Stimulated activated CD4-positive, alpha-beta T cell treated with anti-CD3 and anti-CD28 coated beads, Interleukin-2, amount 100 ng/mL, for 4 hours (primary cell): ENCODE measurements at regions not wholly inside any gene's neighbourhood (a gene's known extent, or its start where the extent isn't known, plus 50 kb on each side); places are given as distances from the start of the nearest gene placed in this dataset.
"Not testable (repeated sequence)": the region's sequence is repeated elsewhere in the genome, so short reads cannot be mapped to it uniquely, and the experiment has no call there.

Experiments used
- DNase-seq: peaks from one replicate; pipeline ENCODE4 v3.0.0-alpha.2; 2020; ENCODE audit warnings: low read depth

DNA sequence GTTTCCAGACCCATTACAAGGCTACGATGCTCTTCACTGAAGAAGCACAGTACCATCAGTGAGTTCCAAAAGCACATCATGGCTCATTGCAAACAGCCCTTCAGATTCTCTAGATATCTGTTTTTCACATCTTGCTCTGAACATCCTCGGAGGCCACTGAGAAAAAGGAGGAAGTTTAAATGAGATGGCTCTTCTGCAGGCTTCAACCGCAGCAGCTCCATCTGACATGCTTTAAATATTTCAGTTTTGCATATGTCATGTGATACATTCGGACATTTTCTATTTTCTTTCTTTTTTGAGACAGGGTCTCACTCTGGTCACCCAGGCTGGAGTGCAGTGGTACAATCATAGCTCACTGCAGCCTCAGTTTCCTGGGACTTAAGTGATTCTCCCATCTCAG is 396.8 kb downstream of the NPIPA8 start:
- DNase-seq = no peak

DNA sequence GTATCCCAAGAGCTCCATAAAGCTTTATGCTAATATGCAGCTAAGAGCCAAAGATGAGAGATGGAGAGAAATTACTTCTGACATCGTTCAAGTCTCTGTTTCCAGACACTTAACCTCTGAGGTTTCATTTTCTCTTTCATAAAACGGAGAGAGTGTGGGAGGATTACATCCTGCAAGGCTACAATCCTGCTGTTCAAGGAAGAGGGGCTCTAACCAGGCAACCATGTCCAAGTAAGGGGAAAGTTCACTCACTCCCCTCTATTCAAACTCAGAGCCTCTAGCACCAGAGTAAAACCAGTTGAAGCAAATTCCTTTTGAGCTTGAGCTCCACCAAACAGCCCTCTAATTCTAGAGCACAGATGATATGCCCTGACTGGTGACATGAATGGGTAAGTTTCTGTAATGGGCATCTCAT is 397.4 kb downstream of the NPIPA8 start:
- DNase-seq = no peak

DNA sequence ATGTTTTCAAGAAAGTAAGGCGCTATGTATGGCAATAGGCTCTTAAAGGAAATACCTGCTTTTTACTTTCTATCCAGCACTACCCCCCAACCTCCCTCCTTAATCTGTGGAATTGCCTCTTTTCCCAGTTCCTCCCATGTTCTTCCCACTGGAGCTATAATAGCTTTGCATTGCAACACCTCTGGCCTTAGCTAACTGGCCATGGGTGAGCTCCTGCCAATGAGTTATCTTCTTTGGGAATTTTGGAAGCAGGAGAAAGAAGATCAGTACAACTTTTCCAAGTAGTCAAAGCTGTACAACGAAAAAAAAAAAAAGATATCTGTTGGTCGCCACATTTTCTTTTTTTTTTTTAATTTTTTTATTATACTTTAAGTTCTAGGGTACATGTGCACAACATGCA is 398.0 kb downstream of the NPIPA8 start:
- DNase-seq = no peak

GRCh38 chr16:17936766-17937402 is 399.7 kb downstream of the NPIPA8 start:
- DNase-seq = no peak

GRCh38 chr16:17930280-17930679 is 406.3 kb downstream of the NPIPA8 start:
- DNase-seq = no peak

DNA sequence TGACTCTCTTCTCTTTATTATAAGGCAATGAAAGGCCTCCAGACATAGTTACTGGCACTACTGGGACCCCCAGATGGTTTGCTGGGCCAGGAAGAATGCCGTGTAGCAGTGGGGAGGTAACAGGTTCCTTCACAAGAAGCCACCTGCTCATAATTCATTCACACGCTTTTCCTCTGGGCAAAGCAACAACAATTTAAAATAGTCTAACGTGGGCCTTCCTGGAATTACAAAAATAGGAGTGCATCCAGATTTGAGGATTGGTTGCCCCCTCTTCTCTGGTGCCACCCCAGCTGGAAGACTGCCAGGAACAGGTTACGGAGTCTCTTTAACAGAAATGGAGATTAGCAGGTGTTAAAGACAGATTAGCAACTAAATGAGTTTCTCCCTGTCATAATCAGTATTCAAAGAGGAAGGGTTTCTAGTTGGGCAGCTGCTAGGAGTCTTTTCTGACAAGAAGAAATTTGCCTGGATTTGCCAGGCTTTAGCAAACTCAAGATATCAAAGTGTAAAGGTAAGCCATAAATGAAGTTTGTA is 409.6 kb downstream of the NPIPA8 start:
- DNase-seq = no peak

- DNase-seq = no peak
These were observed 410.1 kb downstream of the NPIPA8 start for GRCh38 chr16:17926461-17926860.

DNA sequence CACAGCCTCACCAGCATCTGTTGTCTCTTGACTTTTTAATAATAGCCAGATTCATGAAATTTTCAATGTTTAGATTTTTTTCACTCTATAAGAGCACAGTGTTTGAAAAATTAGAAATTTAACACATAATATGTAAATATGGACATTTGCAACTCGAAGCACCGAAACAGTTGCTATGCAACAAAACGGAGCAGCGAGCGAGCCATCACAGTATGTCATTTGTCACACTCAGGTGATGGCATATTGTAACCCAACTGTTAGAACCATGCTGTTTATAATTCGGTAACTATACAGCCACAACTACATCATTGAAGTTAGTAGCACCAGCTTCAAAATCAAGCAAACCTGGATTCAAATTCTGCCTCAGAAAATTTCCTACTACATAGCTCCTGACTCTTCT is 410.8 kb downstream of the NPIPA8 start:
- no peak for DNase-seq

GRCh38 chr16:17921357-17921978 is 415.1 kb downstream of the NPIPA8 start:
- DNase-seq = peak; percentile 10

GRCh38 chr16:17917316-17918019 is 419.1 kb downstream of the NPIPA8 start:
- DNase-seq = no peak

DNA sequence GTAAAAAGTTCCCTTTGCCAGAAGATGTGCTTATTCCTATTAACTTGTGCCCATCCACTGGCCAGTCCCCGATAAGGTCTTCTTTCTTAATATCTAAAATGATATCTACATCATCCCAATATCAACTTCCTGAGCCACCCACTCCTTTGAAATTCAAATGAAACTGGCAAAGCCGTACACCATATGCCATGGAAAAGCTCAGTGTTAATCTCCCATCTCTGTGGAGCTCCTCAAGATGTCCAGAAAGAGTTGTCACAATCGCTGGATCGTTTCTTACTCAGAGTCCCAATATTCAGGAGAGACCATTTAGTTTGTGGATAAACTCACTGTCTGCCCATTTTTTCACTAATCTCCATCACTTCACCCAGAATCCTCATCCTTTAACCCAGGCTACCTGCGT is 420.7 kb downstream of the NPIPA8 start:
- DNase-seq = no peak

- no peak for DNase-seq
These were observed 422.4 kb downstream of the NPIPA8 start for GRCh38 chr16:17914168-17914567.

DNA sequence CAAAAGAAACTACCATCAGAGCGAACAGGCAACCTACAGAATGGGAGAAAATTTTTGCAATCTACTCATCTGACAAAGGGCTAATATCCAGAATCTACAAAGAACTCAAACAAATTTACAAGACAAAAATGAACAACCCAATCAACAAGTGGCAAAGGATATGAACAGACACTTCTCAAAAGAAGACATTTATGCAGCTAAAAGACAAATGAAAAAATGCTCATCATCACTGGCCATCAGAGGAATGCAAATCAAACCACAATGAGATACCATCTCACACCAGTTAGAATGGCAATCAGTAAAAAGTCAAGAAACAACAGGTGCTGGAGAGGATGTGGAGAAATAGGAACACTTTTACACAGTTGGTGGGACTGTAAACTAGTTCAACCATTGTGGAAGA is 425.0 kb downstream of the NPIPA8 start:
- DNase-seq = not testable (repeated sequence)

DNA sequence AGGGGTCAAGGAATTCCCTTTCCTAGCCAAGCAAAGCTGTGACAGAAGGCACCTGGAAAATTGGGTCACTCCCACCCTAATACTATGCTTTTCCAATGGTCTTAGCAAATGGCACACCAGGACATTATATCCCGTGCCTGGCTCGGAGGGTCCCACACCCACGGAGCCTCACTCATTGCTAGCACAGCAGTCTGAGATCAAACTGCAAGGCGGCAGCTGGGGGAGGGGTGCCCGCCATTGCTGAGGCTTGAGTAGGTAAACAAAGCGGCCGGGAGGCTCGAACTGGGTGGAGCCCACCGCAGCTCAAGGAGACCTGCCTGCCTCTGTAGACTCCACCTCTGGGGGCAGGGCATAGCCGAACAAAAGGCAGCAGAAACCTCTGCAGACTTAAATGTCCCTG is 429.9 kb downstream of the NPIPA8 start:
- not testable (repeated sequence) for DNase-seq

DNA sequence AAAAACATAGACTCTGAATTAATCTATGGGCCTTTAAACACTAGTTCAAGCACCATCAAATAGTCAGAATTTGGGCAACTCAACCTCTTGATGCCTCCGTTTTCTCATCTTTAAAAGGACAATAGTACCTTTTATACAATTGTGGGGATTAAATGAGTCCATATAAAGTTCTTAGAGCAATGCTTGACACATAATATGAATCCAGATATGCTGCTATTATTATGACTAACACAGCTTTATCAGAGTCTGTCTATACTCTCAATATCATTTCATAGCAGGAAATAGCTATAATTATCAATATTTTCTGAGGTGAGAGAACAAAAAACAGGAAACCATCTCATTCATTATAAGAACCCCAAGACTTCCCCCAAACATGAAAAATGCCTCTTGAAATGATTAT is 430.5 kb upstream of the XYLT1 start:
- DNase-seq = no peak

DNA sequence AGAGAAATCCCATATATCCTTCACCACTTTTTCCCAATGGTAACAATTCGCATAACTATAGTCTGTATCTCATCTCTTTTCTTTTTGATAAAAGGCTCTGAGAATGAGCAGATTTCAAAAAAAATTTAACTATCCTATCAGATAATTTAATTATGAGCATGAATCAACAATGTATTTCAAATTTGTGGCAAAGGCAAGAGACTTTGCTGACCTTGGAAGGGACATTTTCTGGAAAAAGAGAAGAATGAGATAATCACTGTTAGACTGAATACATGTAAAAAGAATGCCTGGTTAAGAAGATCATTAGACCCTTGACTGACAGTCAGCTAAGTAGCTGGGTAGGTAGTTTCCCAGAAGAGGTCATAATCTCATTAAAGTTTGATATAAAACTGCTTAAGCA is 428.4 kb upstream of the XYLT1 start:
- no peak for DNase-seq

DNA sequence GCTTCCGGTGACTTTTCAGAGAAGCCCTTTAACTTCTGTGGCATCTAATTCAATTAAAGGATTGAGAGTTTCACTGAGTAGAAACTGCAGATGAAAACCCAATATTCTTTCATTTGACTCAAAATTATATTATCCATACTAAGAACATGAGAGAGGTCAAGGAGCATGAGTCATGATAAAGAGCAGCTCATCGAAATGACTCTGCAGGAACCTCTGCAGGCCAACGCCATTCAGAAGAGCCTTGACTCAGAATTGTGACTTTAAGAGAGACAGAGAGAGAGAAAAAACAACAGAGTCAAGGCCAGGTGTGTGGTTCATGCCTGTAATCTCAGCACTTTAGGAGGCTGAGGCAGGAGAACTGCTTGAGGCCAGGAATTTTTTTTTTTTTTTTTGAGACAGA is 417.2 kb upstream of the XYLT1 start:
- DNase-seq = no peak

- no peak for DNase-seq
These were observed 415.0 kb upstream of the XYLT1 start for GRCh38 chr16:17885659-17886207.

DNA sequence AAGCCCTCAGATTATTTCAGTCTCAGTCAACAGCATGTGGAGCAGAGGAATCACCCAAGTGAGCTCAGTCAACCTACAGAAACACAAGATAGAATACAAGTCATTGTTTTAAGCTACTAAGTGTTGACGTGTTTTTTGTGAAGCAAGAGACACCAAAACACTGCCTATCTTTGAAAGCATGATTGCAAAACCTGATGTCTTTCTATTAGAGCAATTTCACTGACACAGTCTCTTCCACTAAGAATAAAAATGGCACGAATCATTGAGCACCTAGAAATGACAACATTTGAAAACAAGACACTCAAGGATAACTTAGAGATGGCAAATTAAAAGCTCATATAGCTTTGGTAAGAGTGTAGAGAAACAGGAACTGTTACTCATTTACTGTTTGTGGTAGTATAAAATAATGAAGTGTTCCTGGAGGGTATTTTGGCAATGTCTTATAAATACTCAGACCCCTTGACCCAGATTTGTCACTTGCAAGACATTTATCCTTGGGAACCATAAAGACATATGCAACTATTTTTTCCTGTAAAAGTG is 407.1 kb upstream of the XYLT1 start:
- no peak for DNase-seq

DNA sequence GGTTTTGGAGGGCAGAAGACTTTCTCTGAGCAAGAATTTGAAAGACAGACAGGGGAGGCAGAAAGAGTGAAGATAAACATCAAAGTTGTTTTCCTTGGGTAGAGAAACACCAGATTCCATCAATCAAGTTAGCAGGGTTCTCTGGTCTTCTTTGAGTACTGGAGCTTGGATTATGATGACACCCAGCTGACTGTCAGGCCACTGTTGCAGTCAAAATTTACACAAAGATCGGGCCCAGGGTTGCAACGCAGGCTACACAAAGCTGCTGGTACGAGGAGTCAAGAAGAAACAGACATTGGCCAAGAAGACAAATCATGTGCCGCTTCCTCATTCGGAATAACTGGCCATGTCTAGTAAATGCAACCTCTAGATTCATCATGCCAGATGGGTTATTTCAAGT is 396.2 kb upstream of the XYLT1 start:
- no peak for DNase-seq

DNA sequence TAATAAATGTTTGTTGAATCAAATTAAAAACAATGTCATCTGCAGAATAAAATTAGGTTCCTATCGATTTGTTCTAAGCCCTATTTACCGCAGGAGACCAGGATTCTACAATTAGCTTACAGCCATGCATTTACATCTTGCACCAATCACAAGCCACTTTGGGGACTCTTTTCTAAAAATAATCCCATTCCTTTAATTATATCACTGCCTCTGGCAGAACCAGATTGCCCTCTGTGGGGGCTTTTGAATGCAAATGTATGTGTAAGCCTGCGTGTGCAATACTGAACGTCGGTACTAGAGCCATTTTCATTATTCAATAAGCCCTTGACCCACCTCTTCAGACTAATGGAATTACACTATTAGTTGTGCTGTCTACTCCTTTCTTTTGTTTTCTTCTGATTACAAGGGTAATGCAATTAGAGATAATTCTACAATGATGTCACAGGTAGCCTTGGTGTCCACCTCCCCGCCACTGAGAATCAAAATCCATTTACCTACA is 391.3 kb upstream of the XYLT1 start:
- no peak for DNase-seq

GRCh38 chr16:17858061-17858460 is 387.3 kb upstream of the XYLT1 start:
- no peak for DNase-seq

DNA sequence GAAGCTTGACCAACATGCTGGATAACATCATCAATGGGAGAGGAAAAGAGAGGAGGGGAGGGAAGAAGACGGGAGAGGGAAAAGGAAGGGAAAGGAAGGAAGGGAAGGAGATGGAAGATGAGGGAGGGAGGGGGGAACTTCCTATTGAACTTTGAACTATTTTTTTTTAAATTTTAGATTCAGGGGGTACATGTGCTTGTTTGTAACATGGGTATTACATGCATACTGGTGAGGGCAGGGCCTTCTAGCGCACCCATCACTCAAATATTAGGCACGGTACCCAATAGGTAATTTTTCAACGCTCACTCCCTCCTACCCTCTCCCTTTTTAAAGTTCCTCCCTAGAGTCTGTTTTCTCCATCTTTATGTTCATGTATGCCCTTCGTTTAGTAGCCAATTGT is 383.2 kb upstream of the XYLT1 start:
- no peak for DNase-seq
